ENCODE measurements at regions not wholly inside any gene's neighbourhood (a gene's known extent, or its start where the extent isn't known, plus 50 kb on each side); places are given as distances from the start of the nearest gene placed in this dataset.

DNA sequence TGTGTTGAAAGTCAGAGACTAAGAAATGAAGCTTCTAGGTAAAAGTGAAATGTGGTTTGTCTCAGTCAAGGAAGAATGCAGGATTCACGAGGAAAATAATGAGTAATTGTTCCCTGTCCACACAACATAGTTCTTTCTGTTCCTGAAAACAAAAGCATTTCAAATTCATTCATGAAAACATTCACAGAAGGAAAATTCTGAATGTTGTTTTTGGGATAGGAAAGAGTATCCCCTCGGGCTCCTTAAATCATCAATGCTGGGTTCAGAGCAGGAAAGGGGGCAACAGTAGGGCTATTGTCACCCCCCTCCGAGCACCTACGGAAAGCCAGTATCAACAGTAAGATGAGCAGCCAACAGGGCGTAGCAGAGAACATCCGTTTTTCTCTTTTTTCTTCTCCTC lies 769.9 kb upstream of the ADAMTS16 start:
- H3K4me2 ChIP-seq (ENCODE audit: low read length) = no peak overlapping the region
- no peak overlapping the region for H3K9ac ChIP-seq
- TF ChIP-seq, protein P1, sequence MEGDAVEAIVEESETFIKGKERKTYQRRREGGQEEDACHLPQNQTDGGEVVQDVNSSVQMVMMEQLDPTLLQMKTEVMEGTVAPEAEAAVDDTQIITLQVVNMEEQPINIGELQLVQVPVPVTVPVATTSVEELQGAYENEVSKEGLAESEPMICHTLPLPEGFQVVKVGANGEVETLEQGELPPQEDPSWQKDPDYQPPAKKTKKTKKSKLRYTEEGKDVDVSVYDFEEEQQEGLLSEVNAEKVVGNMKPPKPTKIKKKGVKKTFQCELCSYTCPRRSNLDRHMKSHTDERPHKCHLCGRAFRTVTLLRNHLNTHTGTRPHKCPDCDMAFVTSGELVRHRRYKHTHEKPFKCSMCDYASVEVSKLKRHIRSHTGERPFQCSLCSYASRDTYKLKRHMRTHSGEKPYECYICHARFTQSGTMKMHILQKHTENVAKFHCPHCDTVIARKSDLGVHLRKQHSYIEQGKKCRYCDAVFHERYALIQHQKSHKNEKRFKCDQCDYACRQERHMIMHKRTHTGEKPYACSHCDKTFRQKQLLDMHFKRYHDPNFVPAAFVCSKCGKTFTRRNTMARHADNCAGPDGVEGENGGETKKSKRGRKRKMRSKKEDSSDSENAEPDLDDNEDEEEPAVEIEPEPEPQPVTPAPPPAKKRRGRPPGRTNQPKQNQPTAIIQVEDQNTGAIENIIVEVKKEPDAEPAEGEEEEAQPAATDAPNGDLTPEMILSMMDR (IDR thresholded peaks at IDR 0.05) = no peak
- H3K36me3 ChIP-seq (ENCODE audit: control insufficient read depth, insufficient read depth, low read length) = no peaks in the 10 kb centered on the region
- H3K4me3 ChIP-seq (ENCODE audit: low read depth, low read length) = no peak overlapping the region
- H3K4me1 ChIP-seq = no peaks in the 10 kb centered on the region
- H3K27ac ChIP-seq = no peak overlapping the region
- no peak overlapping the region for H2AFZ ChIP-seq
- no peaks in the 10 kb centered on the region for H3K27me3 ChIP-seq (ENCODE audit: control insufficient read depth, insufficient read depth, low read length)
- no peaks in the 10 kb centered on the region for H3K79me2 ChIP-seq
- H3K9me3 ChIP-seq (ENCODE audit: control insufficient read depth, low read length) = no peaks in the 10 kb centered on the region

DNA sequence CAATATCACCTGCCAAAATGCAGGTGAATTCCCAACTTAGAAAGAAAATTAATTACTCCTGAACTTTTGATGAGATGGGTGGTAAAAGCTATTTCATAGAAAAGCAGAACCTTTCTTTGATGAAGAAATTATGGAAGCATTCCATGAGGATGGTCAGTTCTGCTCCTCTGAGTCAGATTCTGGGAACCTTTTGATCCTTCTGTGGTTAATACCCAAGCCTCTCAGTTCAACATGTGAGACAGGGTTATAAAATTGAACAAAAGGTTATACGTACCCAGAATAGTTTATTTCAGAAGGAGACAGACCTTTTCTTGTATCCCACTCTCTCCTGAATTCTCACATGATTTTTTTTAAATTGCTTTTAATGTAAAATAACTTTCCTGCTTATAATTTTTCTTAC lies 767.6 kb upstream of the ADAMTS16 start:
- H3K4me1 ChIP-seq = no peaks in the 10 kb centered on the region

DNA sequence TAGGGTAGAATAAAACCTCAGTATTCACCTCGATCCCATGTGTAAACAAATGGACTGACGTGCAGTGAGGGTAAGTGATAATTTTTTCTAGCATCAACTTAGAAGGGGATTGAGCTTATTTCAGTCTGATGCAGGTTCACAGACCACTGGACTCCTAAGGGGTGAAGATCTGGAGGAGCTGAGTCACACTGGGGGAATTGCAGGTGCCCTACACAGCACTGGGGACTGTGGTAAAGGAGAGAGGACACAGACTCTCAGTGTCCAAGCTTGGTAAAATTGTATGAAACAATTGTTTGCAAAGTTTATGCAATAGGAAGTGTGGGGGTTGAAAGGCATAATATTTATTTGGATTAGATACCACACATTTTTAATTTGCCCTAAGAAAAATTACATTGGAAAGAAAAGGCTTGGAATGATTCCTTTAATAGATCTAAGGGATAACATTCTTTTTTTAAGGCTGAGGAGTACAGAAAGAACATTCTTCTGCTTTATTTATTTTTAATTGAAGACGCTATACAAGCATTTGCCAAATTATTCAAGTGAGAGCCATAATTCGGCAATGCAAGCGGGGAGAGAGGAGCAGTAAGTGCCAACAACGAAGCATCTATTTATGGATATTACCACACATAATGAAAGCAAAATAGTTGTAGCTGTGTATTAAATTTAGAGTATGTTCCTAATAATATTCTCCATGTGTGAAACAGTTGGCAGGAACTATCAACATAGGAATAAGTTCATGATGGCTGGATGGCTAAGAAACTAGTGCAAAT lies 766.9 kb upstream of the ADAMTS16 start:
- Histone ChIP-seq H3K27me3 (ENCODE audit: control insufficient read depth, insufficient read depth, low read length) (no peaks in the 10 kb centered on the region), H3K36me3 (ENCODE audit: control insufficient read depth, insufficient read depth, low read length) (no peaks in the 10 kb centered on the region), H3K9me3 (ENCODE audit: control insufficient read depth, low read length) (no peaks in the 10 kb centered on the region), H3K4me3 (ENCODE audit: low read depth, low read length) (no peak overlapping the region), H2AFZ (no peak overlapping the region), H3K9ac (no peak overlapping the region), H3K79me2 (no peaks in the 10 kb centered on the region), H3K4me1 (no peaks in the 10 kb centered on the region), H3K27ac (no peak overlapping the region), H3K4me2 (ENCODE audit: low read length) (no peak overlapping the region)
- TF ChIP-seq, protein P1 (IDR thresholded peaks at IDR 0.05) = no peak

More for the DNA sequence above, 767.6 kb upstream of the ADAMTS16 start:
- no peak overlapping the region for H3K9ac ChIP-seq
- H2AFZ ChIP-seq = no peak overlapping the region
- H3K79me2 ChIP-seq = no peaks in the 10 kb centered on the region
- H3K27ac ChIP-seq = no peak overlapping the region
- no peak overlapping the region for H3K4me2 ChIP-seq (ENCODE audit: low read length)
- no peaks in the 10 kb centered on the region for H3K27me3 ChIP-seq (ENCODE audit: control insufficient read depth, insufficient read depth, low read length)
- no peaks in the 10 kb centered on the region for H3K9me3 ChIP-seq (ENCODE audit: control insufficient read depth, low read length)
- TF ChIP-seq, protein P1 (IDR thresholded peaks at IDR 0.05) = no peak
- no peaks in the 10 kb centered on the region for H3K36me3 ChIP-seq (ENCODE audit: control insufficient read depth, insufficient read depth, low read length)
- no peak overlapping the region for H3K4me3 ChIP-seq (ENCODE audit: low read depth, low read length)

DNA sequence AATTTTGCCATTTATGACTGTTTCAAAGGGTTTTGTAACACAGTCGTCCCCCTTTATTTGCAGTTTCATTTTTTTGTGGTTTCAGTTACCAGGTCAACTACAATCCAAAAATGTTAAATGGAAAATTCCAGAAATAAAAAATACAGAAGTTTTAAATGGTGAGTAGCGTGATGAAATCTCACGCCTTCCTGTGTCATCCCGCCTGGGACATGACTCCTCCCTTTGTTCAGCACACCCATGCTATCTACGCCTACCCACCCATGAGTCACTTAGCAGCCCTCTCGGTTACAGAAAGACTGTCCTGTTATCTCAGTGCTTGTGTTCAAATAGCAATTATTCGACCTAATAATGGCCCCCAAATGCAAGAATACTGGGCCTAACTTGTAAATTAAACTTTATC lies 765.3 kb upstream of the ADAMTS16 start:
- Histone ChIP-seq H3K4me1 (no peaks in the 10 kb centered on the region), H3K36me3 (ENCODE audit: control insufficient read depth, insufficient read depth, low read length) (no peaks in the 10 kb centered on the region), H3K27ac (no peak overlapping the region), H3K9me3 (ENCODE audit: control insufficient read depth, low read length) (no peaks in the 10 kb centered on the region), H3K4me3 (ENCODE audit: low read depth, low read length) (no peak overlapping the region), H3K4me2 (ENCODE audit: low read length) (no peak overlapping the region), H3K79me2 (no peaks in the 10 kb centered on the region), H3K27me3 (ENCODE audit: control insufficient read depth, insufficient read depth, low read length) (no peaks in the 10 kb centered on the region), H2AFZ (no peak overlapping the region), H3K9ac (no peak overlapping the region)
- TF ChIP-seq, protein P1 (IDR thresholded peaks at IDR 0.05) = no peak

DNA sequence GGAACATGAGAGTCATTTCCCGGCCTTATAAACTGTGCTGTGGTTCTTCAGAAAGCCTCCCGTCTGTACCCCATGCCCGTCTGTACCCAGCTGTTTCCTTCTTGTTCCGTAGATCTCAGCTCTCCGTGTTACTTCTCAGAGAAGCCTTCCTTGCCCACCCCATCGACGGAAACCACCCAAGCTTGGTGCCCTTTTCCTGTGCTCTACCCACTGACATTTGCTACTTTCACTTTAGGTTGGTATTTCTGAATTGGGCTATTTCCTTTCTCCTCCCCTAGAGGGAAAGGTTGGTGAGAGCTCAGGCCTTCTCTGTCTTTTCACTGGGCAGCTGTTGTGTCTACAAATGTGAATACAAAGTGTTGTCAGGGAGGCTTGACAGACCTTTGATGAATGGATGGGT lies 764.5 kb upstream of the ADAMTS16 start:
- Histone ChIP-seq H3K36me3 (ENCODE audit: control insufficient read depth, insufficient read depth, low read length) (no peaks in the 10 kb centered on the region), H3K9ac (no peak overlapping the region), H3K4me1 (no peaks in the 10 kb centered on the region), H2AFZ (no peak overlapping the region), H3K4me2 (ENCODE audit: low read length) (no peak overlapping the region), H3K4me3 (ENCODE audit: low read depth, low read length) (no peak overlapping the region), H3K27me3 (ENCODE audit: control insufficient read depth, insufficient read depth, low read length) (no peaks in the 10 kb centered on the region), H3K79me2 (no peaks in the 10 kb centered on the region), H3K27ac (no peak overlapping the region), H3K9me3 (ENCODE audit: control insufficient read depth, low read length) (no peaks in the 10 kb centered on the region)
- TF ChIP-seq, protein P1 (IDR thresholded peaks at IDR 0.05) = no peak
